HG03097 (cell line): ENCODE measurements at regions not wholly inside any gene's neighbourhood (a gene's known extent, or its start where the extent isn't known, plus 50 kb on each side); places are given as distances from the start of the nearest gene placed in this dataset.
"Not testable (repeated sequence)": the region's sequence is repeated elsewhere in the genome, so short reads cannot be mapped to it uniquely, and the experiment has no call there.

Experiments used
- ATAC-seq: cut with Tn5 transposase; IDR thresholded peaks from one replicate; pipeline ENCODE4 v1.9.1; 2021; ENCODE audit not compliant: unreplicated experiment, low FRiP score

DNA sequence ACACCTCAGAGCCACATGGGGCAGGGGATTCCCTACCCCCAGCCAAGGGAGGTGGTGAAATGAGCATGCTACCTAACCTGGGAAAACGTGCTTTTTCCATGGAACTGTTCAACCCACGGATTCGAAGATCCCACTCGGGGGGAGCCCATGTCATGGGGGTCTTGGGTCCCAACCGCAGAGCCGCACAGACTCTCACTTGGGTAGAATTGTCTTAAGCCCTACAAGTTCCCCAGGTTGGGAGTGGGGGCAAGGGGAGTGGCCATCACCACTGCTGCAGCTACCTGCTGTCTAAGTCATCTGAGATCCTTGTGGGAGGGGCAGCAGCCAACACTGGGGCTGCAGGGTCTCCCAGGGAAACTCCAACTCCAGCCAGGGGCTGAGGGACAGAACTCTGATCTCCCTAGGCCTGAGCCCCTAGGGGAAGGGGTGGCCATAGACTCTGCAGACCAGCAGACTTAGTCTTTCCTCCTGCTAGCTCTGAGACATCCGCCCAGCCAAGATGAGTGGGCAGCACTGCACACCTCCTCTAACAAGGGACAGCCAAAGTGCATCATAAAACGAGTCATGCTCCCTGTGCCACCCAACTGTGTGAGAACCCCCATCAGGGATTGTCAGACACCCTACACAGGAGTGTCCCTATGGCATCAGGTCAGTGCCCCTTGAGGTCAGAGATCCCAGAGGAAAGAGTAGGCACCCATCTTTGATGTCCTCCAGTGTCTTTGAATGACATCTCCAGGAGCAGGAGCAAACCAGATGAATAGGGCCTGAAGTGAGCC lies 610.4 kb upstream of the SLITRK6 start:
- no peak for ATAC-seq

DNA sequence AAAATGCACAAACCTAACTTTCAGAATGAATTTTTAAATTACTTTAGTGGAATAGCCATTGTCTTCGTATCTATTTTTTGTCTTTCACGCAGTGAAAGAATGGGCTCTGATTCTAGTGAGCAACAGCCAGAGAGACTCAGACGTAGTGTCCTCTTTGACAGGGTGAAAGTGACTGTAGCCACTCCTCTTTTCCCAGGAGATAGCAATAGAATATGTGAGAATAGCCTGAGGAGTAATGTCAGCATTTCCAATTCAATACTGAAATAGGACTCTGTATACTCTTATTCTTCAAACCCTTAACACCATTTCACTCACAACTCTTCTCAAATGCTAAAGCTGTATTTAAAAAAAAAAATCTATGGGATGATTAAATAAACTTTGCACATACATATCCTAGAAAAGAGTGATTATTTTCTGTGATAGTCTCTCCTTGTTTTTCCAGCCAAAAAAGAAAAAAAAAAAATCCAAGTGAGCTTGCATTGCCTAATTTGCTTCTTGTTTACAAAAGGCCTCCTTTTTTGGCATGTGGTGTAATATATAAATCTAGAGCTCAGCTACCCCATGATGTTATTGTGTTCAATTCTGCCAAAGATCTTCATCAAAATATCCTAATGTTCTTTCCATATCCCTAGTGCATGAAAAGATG lies 626.1 kb upstream of the SLITRK6 start:
- ATAC-seq: no peak

GRCh38 chr13:86426437-86426836 lies 627.2 kb upstream of the SLITRK6 start:
- no peak for ATAC-seq

DNA sequence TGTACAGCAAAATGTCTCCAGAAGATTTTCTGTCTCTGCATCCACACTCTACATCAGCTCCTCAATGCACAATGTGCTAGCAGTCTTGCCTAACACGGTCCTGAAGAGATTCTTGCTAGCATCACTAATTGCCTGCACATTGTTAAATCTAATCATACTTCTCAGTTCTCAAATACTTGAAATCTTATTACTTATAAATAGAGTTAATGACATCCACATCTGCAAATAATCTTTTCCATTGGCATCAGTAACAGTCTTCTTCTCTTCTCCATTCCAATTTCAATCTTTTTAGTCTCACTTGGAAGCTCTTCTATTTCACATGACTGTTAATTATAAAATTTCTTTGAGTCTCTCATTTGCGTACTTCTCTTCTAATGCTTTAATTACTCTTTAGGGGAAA lies 630.5 kb upstream of the SLITRK6 start:
- ATAC-seq: no peak

- no peak for ATAC-seq
Measured at GRCh38 chr13:86438034-86438433, 638.8 kb upstream of the SLITRK6 start.

- no peak for ATAC-seq
Measured at GRCh38 chr13:86445206-86445605, 646.0 kb upstream of the SLITRK6 start.

DNA sequence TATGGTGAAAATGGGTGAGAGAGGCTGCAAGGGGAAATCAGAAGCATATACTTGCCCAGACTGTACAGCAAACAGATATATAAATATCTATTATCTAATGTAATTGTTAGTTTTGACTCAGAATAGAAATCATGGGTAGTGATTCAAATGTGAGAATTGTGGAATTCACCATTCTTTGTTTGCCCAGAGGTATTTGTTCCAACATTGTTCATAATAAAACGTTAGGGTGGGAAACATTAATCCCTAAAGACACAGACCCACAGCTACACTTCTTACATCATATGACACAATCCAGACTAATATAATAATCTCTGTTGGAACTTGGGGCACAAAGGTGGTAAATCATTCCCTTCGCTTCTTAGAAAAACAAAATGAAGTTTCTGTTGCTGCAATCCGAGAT lies 646.5 kb upstream of the SLITRK6 start:
- no peak for ATAC-seq

- no peak for ATAC-seq
Measured at GRCh38 chr13:86446311-86446710, 647.1 kb upstream of the SLITRK6 start.

GRCh38 chr13:86447479-86447878 lies 648.3 kb upstream of the SLITRK6 start:
- no peak for ATAC-seq

- no peak for ATAC-seq
Measured at GRCh38 chr13:86462011-86462410, 662.8 kb upstream of the SLITRK6 start.

DNA sequence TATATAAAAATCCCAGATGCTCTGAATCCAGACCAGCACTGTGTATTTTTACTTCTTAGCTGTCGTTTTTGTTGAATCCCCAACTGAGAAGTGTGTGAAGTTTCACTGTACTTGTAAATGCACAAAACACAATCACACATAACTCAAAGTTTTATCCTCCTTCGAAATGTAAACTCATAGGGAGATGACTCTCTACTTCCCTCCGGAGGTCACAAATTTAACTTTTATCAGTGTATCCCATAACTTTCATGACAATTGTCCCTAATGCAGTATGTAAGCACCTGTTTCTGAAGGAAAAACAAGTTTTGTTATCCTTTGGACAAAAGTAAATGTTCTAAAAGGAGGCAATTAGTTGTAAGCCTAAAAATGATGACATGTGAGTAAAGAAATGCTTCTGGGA lies 665.0 kb upstream of the SLITRK6 start:
- ATAC-seq: no peak

DNA sequence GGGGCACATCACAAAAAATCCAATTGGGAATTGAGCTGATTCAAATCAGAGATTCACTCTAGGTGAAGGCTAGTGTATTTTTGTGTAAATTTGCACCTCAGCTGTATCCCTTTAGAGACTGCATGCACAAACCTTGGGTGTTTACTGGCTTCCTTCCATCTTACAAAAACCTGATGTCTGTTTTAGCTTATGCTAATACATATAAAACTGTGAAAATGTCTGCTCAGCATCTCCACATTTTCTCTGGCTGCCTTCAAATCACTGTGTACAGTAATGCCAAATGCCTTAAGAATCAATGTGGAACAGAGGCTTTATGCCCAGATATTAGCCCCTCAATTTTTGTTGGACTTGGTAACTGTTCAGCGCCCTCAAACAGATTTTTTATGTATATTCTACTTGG lies 675.8 kb upstream of the SLITRK6 start:
- ATAC-seq: no peak

DNA sequence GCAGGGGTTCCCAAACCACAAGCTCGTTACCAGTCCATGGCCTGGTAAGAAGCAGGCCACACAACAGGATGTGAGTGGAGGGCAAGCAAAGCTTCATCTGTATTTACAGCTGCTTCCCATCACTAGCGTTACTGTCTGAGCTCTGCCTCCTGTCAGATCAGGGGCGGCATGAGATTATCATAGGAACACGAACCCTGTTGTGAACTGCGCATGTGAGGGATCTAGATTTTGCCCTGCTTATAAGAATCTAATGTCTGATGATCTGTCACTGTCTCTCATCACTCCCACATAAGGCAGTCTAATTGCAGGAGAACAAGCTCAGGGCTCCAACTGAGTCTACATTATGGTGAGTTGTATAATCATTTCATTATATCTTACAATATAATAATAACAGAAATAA lies 677.4 kb upstream of the SLITRK6 start:
- no peak for ATAC-seq

DNA sequence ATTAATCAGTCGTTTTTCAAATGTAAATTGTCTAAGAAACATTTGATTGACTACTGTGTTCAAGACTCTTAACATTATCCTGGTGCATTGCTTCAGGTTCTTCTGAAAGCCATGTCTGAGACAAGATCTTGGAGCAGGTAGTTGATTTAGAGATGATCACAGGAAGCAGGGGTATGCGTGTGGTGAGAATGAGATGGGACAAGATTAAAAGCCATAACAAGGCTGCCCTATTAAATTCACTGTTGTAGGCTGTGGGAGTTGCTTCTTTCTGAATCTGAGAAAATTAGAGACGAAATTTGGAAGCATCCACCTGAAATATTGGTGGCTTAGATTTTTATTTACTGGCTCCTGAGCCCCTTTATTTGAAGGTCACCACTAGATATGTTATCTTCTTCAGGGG lies 687.4 kb upstream of the SLITRK6 start:
- ATAC-seq: no peak

DNA sequence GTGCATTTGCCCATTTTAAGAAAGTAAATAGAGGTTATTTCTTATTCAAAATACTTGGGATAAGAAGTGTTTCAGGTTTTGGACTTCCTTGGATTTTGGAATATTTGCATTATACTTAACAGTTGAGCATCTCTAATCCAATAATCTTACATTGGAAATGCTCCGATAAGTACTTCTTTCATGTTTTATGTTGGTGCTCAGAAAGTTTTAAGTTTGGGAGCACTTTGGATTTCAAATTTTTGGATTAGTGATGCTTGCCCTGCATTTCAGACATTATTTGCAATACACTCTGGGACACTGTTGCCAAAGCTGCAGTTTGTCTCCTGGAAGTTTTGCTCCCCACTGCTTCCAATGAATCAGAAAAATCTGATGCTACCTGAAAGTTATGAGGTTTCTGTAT lies 691.9 kb upstream of the SLITRK6 start:
- ATAC-seq: no peak

GRCh38 chr13:86501931-86502330 lies 702.7 kb upstream of the SLITRK6 start:
- not testable (repeated sequence) for ATAC-seq

- ATAC-seq: no peak
Measured at GRCh38 chr13:86510792-86511191, 711.6 kb upstream of the SLITRK6 start.

GRCh38 chr13:86541461-86541860 lies 742.2 kb upstream of the SLITRK6 start:
- ATAC-seq: no peak

- no peak for ATAC-seq
Measured at GRCh38 chr13:86554066-86554465, 754.8 kb upstream of the SLITRK6 start.

DNA sequence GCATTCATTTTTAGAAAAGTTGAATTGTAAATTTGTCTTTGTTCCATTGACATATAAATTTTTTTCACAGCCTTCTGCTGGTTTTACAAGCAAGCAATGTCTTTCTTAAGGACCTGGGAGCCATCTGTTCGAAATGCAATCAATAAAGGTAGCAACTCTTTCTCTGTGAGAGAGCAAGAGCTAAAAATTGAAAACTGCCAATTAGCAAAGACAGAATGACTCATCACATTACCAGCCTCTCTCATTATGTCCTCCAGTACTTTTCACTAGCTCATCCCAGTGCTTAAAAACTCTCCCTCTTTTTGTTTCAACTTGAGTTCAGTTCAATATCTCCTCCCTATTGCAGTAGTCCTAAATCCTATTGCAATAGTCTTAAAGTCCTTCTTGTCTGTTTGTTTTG lies 760.7 kb upstream of the SLITRK6 start:
- ATAC-seq: no peak

DNA sequence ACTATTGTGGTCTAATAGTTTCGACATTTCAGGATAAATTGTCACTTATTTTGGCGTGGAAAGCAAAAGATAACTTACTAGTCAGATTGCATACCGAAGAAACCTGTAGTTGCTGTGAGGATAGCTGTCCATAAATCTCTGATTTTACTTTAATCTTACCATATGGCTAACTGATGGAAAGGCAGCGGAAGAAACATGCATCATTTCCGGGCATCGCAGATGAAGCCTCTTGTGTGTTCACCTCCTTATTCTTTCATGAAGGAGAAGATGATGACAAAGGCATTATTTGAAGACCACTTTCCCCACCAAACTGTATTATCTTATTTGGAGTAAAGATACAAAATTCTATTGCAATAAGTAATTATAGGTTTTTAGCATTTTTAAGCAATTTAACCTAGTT lies 763.6 kb upstream of the SLITRK6 start:
- ATAC-seq: no peak

DNA sequence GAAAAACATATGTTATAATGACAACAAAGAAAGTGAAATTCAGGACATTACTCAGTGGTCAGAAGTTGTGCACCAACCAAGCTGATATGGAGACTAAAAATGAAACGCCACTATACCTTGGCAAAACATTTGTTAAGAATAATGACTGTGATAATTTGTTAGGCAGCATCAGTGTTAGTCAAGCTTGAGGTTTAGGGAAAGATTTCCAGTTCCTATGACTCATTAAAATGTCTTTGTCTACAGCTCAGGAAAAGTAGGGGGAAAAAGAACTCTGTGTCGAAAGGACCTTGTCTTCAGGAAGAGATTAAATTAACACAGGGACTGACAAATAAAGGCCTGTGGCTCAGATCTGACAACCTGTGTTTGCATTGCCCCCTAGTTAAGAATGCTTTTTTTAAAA lies 764.1 kb upstream of the SLITRK6 start:
- ATAC-seq: no peak
